GM21825 (cell line): ENCODE measurements at regions not wholly inside any gene's neighbourhood (a gene's known extent, or its start where the extent isn't known, plus 50 kb on each side); places are given as distances from the start of the nearest gene placed in this dataset.

Source experiments
- ATAC-seq: cut with Tn5 transposase; IDR thresholded peaks from one replicate; pipeline ENCODE4 v1.9.1; 2021; ENCODE audit warnings: mild to moderate bottlenecking, moderate library complexity; ENCODE audit not compliant: unreplicated experiment

DNA sequence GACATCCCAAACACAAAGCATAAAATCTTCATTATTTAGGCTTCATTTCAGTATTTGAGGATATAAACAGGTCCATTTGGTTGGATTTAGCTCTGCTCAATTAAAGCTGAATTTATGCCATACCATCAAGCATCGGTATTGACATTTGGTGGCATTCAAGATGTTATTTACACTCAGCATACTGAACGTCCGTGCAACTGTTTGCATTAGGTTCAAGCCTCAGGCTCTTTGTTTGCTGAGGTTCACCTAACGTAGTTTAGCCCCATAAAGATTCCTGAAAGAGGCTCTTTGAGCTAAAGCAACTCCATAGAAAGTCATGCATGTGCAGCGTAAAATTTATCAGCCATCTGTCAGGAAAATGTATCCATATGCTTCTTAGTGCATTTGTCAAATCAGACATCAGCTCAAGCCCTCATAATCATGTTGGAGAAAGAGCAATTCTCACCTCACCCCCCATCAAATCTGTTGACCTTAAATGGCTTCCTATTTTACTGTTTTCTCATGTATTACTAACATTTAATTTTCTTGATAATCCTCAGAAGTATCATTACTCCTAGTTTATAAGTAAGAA is 366.9 kb downstream of the EPHA4 start:
- ATAC-seq, result no peak

DNA sequence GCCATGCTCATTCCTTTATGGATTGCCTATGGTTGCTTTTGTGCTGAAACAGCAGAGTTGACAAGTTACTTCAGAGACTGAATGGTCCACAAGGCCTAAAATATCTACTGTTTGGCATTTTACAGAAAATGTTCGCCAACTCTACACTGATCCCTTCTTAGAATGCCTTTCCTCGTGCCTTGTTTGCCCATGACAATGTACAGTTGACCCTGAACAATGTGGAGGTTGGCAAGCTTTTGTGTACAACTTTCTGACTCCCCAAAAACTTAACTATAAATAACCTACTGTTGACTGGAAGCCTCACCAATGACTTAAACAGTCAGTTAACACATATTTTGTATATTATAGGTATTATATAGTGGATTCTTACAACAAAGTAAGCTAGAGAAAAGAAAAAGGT is 361.4 kb downstream of the EPHA4 start:
- no peak for ATAC-seq

DNA sequence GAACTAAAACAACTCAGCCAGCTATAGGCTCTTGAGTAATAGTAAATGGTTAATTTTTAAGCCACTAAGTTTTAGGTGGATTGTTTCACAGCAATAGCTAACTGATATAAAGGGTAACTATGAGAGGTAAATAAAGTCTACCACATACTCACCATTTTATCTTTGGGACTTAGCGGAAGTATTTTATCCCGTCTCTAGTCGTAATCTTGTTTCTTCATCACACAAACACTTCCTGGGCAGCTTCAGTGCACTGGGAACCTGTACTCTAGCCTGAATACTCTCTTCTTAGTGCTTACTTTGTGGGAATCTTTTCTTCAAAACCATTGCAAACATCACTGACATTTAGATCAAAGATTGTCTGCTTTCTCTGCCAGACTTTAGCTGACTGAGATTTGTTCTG is 360.5 kb downstream of the EPHA4 start:
- no peak for ATAC-seq

DNA sequence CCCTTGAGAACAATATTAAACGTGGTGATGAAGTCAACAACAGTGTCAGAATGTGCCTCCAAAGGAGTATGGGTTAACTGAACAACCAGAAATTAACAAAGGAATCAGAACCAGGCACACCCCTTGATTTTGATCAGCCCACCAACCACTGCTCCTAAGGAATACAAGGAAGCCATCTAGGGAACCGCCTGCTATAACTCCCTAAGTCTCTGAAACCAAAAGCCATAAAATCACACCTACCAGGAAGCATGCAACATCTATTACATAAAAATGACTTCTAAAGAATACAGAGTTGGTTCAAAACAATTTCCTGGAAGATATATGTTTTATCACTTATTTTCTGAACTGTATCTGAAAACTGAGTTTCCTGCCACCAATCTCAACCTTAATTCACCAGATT is 360.0 kb downstream of the EPHA4 start:
- ATAC-seq, result no peak

DNA sequence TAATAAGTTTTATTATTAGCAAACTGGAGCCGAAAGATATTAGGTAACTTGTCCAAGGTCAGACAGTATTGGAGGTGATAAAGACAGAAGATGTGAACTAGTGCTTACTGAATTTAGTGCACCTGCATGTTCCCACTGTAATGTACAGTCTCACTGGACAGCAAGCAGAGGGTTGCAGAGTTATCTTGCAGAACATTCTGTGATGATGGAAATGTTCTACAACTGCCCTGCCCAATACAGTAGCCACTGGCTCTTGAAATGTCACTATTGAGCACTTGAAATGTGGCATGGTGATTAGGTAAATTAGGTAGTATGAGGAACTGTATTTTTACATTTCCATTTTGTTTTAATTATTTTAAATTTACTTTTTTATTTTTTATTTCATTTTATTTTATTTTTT is 356.6 kb downstream of the EPHA4 start:
- no peak for ATAC-seq

DNA sequence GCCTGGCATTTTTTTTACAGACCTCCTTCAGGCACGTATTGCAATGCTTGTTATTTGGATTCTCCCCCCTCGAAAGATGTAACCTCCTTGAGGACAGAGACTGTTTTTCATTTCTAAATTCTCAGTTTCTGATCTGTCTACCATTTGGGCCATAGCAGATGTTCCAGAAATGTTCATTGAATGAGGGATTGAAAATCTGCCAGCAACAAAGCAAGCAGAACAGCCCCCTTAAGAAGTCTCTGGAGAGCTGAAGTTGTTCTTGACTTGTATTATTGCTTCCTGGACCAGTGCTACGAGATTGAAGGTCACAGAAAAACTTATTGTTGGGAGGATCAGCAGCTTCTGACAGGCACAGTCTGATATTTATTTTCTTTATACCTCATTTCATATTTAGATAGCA is 355.5 kb downstream of the EPHA4 start:
- no peak for ATAC-seq

DNA sequence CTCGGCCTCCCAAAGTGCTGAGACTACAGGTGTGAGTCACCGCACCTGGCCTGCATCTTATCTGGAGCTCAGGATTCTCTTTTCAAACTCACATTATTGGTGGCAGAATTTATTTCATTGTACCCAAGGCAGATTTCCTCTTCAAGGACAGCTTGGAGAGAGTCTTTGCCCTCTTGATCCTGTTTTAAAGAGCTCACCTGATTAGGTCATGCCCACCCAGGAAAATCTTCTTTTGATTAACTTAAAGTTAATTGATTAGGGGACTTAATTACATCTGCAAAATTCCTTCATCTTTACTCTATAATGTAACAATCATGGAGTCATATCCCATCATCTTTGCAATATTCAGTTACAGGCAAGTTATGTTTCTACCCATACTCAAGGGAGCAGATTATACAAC is 346.4 kb downstream of the EPHA4 start:
- ATAC-seq, result no peak

DNA sequence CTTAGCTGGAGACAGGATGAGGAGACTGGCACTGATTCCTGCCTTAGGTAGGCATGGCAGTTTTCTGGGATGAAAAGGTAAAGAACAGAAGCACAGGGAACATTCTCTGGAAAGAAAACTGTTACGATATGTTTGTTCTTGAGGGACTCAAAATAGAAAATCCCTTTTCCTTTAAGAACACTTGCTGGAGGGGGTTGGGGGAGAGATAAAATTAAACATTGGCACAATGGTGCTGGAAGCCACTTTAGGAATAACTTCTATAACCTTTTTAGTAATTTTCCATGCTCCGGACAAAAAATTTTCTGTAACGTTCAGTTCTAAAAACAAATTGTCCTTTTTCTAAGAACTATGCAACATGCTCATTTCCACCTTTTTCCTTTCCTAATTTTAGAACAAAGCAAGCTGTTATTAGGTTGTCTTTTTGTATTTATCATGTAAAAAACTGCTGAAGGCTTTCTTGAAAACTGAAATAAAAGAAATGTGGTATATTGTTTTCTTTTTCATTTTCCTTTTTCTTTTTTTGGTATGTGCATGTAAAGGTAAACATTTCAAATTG is 343.8 kb downstream of the EPHA4 start:
- no peak for ATAC-seq

DNA sequence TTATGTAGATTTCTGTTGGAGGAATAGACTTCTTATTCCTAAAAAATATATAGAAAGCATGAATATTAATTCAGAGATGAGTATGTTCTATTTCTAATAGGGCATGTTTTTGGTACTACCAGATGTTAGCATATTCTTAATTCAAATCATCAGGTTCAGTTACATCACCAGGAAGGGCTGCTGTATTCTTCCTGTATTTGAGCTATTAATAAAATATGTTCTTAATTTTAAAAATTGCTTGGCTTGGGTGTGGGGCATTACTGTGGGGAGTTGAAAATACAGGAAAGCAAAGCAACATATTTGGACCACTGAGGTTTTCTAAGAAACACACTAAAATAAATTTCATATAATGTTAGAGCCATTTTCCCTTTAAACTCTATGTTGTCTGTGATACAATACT is 343.0 kb downstream of the EPHA4 start:
- no peak for ATAC-seq

DNA sequence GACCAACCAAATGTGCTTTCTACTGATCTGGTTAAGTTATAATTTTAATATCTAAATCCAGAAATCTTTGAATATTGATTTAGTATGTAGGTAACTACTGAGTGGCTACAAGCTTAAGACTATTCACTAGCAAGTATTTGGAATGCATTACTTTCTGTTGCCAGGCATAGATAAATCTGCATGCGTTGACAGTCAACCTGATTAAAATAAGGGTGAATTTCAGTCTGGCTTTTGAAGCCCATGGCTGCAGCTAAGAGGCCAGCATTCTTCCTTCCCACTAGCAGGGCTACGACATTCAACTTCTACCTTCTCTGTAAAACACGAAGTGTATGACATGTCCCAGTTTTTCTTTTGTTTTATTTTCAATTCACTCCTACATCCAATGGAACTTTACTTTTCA is 340.6 kb downstream of the EPHA4 start:
- ATAC-seq, result no peak

DNA sequence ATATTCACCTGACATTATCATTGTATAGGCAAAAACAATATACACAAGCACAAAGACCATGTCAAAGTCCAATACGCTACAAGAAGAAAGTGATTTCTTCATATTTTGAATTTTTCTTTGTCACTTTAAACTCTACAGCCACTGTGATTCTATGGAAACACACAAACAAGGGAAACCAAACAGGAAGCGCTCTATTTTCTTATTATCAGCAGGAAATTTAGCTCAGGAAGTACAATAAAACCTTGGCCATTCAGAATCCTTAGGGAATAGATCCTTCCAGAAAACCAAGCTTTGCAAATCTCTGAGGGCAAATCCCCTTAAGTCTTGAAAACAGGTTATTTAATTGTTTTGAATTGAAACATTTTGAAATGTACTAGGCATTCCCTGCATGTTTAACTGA is 336.2 kb downstream of the EPHA4 start:
- ATAC-seq, result no peak

DNA sequence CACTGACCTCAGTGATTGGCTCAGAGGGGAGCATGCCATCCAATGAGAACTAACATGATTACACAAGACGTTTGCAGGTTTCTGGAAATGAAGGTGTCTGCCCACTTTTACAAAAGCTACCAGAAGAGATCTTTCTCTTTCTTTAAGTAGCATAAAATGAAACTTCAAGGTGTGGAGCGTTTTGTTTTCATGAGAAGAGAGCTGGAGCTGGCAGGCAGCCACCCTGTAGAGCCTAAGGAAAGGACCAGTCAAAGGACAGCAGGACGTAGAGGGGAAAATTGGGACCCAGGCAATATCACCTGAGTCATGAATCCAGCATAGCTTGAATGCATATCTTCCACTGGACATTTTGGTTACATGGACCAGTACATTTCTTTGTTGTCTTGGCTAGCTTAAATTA is 331.0 kb downstream of the EPHA4 start:
- no peak for ATAC-seq

DNA sequence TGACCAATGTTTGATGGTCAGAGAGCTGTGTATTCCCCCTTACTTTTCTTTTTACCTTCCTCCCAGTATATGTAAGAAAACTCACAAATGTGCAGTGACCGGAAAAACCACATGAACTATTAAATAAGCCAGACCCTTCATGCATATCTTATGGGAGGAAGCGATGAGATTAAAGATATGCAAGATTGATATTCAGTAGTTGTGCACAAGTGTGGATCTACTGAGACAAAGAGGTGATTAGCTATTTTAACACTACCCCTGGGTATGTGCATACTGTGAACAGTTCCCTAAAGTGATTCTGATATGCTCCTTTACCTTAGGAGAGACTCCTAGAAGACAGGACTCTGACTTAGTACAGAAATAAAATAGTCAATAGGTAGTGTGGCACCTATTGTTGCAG is 328.3 kb downstream of the EPHA4 start:
- ATAC-seq, result no peak

DNA sequence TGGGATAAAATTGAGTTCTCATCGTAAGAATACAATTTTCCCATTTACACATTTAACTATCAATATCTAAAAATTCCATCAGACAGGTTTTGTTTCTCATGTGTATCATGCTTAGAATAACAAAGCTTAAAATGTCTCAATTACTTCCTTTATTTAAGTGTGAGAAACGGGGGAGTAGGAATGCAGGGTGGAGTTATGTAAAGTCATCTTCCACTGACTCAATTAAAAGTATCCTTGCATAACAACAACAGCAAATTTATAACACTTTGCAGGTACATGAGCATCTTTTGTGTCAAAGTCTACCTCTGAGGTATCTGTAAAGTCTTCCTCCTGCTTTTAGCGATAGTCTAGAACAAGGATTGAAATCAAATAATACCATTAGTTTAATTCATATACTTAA is 327.1 kb downstream of the EPHA4 start:
- ATAC-seq, result no peak

DNA sequence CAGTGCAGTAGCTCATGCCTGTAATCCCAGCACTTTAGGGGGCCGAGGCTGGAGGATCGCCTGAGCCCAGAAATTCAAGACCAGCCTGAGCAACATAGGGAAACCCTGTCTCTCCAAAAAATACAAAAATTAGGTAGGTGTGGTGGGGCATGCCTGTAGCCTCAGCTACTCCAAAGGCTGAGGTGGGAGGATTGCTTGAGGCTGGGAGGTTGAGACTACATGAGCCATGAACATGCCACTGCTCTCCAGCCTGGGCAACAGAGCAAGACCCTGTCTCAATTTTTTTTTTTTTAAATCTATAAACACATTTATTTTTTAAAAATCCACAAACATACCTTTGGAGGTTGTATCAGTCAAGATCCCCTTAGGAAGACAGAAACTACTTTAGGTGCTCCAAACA is 326.3 kb downstream of the EPHA4 start:
- ATAC-seq, result no peak

DNA sequence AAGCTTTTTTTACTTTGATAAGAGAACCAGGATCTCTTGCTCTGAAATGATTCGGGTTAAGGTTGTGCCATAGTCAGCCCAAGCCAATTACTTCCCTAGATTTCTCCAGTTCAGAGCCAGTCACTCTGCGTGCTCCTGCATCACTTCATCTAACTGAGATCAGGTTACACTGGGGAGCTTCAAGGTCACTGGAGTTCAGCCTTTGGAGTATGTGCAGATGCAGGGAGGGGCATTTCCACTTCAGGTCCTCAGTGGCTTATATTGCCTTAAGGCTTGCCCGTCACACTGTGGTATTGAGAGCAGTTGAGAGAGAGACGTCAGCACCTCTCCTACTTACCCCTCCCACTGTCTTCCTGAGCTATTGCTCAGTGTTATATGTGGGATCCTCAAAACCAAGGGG is 317.8 kb downstream of the EPHA4 start:
- ATAC-seq, result no peak

DNA sequence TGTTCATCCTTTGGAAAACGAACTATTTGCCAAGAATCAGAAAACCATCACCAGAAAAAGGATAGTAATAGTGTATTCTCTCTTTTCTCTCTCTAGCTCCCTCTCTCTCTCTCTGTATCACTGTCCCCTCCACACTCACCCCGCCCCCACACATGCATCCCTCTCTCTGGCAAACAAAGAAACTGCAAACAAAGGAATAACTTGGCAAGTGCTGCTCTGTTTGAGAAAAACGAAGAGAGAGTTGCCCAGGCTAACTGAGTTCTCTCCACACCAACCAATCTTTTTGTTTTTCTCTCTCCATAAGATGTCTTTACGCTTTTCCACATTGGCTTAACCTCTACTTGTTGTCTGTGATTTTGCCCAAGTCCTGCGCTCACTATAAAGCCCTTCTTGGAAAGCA is 316.2 kb downstream of the EPHA4 start:
- no peak for ATAC-seq

DNA sequence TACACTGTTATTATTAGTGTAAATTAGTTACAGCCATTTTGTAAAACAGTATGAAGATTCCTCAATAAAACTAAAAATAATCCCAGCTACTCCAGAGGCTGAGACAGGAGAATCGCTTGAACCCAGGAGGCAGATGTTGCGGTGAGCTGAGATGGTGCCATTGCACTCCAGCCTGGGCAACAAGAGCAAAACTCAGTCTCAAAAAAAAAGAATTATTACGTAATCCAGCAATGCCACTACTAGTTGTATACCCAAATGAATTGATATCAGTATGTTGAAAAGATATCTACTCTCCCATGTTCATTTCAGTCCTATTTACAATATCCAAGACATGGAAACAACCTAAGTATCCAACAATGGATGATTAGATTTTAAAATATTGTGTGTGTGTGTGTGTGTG is 313.6 kb downstream of the EPHA4 start:
- no peak for ATAC-seq

DNA sequence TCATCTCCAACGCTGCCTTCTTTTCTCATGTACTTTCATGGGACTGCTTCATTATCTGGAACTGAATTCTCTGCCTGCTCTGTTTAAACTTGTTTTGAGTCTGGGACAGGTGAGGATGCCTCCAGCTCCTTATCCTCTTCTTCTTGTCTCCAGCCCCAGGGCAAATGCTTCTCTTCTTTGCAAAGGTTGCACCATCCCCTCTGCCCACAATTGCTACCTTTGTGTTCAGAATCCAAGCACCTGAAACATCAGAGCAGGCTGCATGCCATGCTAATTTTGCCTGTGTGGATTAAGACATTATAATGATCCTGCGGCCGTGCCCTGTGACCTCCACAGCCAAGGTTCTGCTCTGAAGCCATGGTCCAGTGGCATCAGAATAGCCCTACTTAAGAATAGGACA is 309.5 kb downstream of the EPHA4 start:
- no peak for ATAC-seq

DNA sequence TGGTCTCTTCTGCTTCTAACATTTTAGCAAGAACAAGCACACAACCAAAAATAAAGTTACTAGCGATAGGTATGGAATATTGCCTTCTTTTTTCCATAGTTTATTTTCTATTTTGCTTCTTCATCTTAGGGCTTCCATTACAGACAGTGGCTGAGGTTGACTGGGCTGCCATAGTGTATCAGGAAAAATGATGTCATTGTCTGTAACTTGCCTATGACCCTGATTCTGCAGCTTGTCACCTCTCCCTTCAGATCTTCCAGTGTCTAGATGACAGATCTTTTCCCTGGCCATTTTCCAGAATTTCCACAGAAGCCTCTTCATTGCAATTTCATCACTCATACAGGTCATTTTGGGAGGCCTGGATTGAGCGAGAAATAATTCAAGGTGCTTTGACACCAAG is 308.5 kb downstream of the EPHA4 start:
- ATAC-seq, result no peak

DNA sequence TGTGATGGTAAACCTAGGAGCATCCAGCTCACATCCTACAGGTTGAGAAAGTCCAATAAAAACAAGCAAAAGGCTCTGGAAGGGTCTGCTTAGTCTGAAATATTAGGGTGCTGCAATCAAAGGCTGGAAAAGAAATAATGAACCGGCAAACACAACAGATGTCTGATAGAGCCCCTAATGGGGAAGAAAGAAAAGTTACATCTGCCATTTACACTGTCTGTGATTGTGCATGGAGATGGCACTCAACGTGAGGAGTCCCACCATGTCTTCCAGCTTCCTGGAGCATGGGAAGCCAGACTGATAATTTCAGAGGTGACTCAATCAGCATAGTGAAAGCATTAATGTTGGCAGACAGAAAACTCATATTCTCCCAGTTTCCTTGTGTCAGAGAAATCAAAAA is 307.8 kb downstream of the EPHA4 start:
- no peak for ATAC-seq

DNA sequence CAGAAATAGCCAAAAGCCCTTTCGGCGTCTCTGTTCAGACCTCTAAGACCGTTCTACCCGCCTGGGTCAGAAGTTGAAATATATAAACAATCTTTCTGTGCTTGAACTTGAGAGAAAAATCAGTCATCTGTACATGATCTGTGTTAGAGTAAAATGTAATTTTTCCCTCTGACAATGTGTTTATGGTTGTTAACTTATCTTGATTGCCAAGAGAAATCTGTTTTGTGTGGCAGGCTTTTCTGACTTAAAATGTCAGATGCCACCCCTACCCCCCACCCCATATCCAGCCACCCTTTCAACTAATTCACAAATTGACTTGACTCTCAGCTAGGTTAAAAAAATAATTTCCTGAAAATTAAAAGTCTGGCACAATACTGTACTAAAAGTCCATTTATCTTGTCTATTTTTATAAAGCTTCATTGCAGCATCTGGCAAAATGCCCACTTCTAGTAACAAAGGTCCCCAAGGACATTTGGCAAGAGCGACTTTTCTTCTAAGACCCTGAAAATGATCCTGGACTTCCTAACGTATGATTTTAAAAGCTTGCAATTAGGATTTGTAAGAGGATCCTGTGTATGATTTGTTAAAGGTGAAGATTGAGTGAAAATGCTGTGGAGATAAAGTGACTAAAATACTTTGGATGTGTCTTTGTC is 304.2 kb downstream of the EPHA4 start:
- ATAC-seq, result no peak

DNA sequence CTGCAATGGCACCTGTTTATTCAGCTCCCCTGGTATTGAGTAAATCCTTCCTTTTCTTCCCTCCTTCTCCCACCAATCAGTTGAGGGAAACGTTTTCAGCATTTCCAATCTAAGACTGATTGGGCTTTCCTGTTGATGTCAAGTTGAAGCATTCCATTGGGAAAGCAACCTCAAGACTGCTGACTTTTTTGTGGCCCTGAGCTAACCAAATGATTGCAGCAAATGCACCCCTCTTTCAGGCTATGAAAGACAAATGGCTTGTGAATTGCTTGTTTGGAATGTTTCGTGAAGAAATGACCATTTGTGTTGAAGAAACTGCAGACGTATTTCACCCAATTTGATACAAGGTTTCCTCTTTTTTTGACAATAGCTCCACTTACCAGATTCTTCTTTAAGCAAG is 303.5 kb downstream of the EPHA4 start:
- ATAC-seq, result no peak
